HepG2 (cell line): ENCODE measurements at regions not wholly inside any gene's neighbourhood (a gene's known extent, or its start where the extent isn't known, plus 50 kb on each side); places are given as distances from the start of the nearest gene placed in this dataset.

Experiments
- BRCA1 ChIP-seq: sonication (generic); formaldehyde crosslinking; IDR thresholded peaks from 2 replicates; pipeline ENCODE4 v1.4.0; 2020; ENCODE audit warnings: missing genetic modification reagents
- ETV6 ChIP-seq: sonication (generic); formaldehyde crosslinking; conservative IDR thresholded peaks from 2 replicates; pipeline ENCODE4 v1.4.0; 2020; ENCODE audit warnings: missing genetic modification reagents
- GATAD1 ChIP-seq: IDR thresholded peaks from 2 replicates; pipeline ENCODE4 v1.6.1; 2016; ENCODE audit warnings: missing genetic modification reagents, missing compliant biosample characterization
- IRF1 ChIP-seq: sonication (generic); formaldehyde crosslinking; IDR thresholded peaks from 2 replicates; pipeline ENCODE4 v1.4.0; 2020; ENCODE audit warnings: low read depth, mild to moderate bottlenecking, missing genetic modification reagents
- IRX3 ChIP-seq: sonication (generic); formaldehyde crosslinking; IDR thresholded peaks from 2 replicates; pipeline ENCODE4 v1.8.1; 2023; ENCODE audit warnings: mild to moderate bottlenecking, low read depth, missing genetic modification reagents, borderline replicate concordance
- KDM2A ChIP-seq: sonication (generic); formaldehyde crosslinking; IDR thresholded peaks from 2 replicates; pipeline ENCODE4 v1.4.0; 2020; ENCODE audit warnings: low read depth, missing genetic modification reagents, borderline replicate concordance
- MIER2 ChIP-seq: IDR thresholded peaks from 2 replicates; pipeline ENCODE4 v1.6.1; 2016; ENCODE audit warnings: missing biosample characterization, missing genetic modification reagents
- MIER3 ChIP-seq: IDR thresholded peaks from 2 replicates; pipeline ENCODE4 v1.6.1; 2016; ENCODE audit warnings: missing compliant biosample characterization, borderline replicate concordance
- NR2C2 ChIP-seq: sonication (generic); formaldehyde crosslinking; IDR thresholded peaks from 2 replicates; pipeline ENCODE4 v1.4.0; 2020; ENCODE audit warnings: missing genetic modification reagents, mild to moderate bottlenecking, moderate library complexity, borderline replicate concordance
- PBX2 ChIP-seq: IDR thresholded peaks from 2 replicates; pipeline ENCODE4 v1.6.1; 2016; ENCODE audit warnings: control low read depth
- PRDM15 ChIP-seq: sonication (generic); formaldehyde crosslinking; IDR thresholded peaks from 2 replicates; pipeline ENCODE4 v1.4.0; 2020; ENCODE audit warnings: missing genetic modification reagents
- PRDM4 ChIP-seq: sonication (generic); formaldehyde crosslinking; IDR thresholded peaks from 2 replicates; pipeline ENCODE4 v1.9.0; 2021; ENCODE audit warnings: missing genetic modification reagents, borderline replicate concordance
- SAP130 ChIP-seq: IDR thresholded peaks from 2 replicates; pipeline ENCODE4 v1.6.1; 2016; ENCODE audit warnings: low read depth
- SOX5 ChIP-seq: IDR thresholded peaks from 2 replicates; pipeline ENCODE4 v1.6.1; 2016; ENCODE audit warnings: borderline replicate concordance
- TP53 ChIP-seq: sonication (generic); formaldehyde crosslinking; conservative IDR thresholded peaks from 2 replicates; pipeline ENCODE4 v1.4.0; 2020; ENCODE audit warnings: missing genetic modification reagents
- ZBTB7A ChIP-seq: sonication (generic); formaldehyde crosslinking; IDR thresholded peaks from 2 replicates; pipeline ENCODE4 v1.8.0; 2022; ENCODE audit warnings: mild to moderate bottlenecking, missing genetic modification reagents
- ZKSCAN8 ChIP-seq: IDR thresholded peaks from 2 replicates; pipeline ENCODE4 v1.6.1; 2016; ENCODE audit warnings: borderline replicate concordance, missing genetic modification reagents, missing compliant biosample characterization
- ZNF101 ChIP-seq: sonication (generic); formaldehyde crosslinking; IDR thresholded peaks from 2 replicates; pipeline ENCODE4 v1.4.0; 2020; ENCODE audit warnings: mild to moderate bottlenecking, low read depth, missing genetic modification reagents, borderline replicate concordance
- ZNF710 ChIP-seq: sonication (generic); formaldehyde crosslinking; IDR thresholded peaks from 2 replicates; pipeline ENCODE4 v1.5.0; 2020; ENCODE audit warnings: mild to moderate bottlenecking, missing genetic modification reagents, borderline replicate concordance

GRCh38 chr14:53613404-53614253 lies 343.0 kb downstream of the BMP4 start (continued):
- TF ChIP-seq PRDM15 (CRISPR knock-in tag) (peak; percentile 48; the same call in 1 of the 2 replicates), KDM2A (peak; percentile 22; the same call in 1 of the 2 replicates), IRX3 (CRISPR knock-in tag) (no peak), PBX2 (CRISPR knock-in tag) (no peak), MIER2 (CRISPR knock-in tag) (peak; percentile 85), ZNF101 (no peak), MIER3 (CRISPR knock-in tag) (peak; percentile 85; the same call in 1 of the 2 replicates), ZNF710 (CRISPR knock-in tag) (peak; percentile 86), SAP130 (CRISPR knock-in tag) (peak; percentile 90), BRCA1 (peak; percentile 86; the same call in 1 of the 2 replicates), ZBTB7A (CRISPR knock-in tag) (no peak), GATAD1 (CRISPR knock-in tag) (peak; percentile 64; the same call in 1 of the 2 replicates), SOX5 (peak; percentile 96), ETV6 (peak; percentile 70; the same call in 1 of the 2 replicates), TP53 (0 out of 2 replicates have a peak, but pooled peaks have one; percentile 20), ZKSCAN8 (CRISPR knock-in tag) (peak; percentile 96), PRDM4 (no peak), IRF1 (CRISPR knock-in tag) (no peak), NR2C2 (CRISPR knock-in tag) (peak; percentile 54; the same call in 1 of the 2 replicates)
